ENCODE measurements at regions not wholly inside any gene's neighbourhood (a gene's known extent, or its start where the extent isn't known, plus 50 kb on each side); places are given as distances from the start of the nearest gene placed in this dataset.

GRCh38 chr6:129778793-129779192, 68.8 kb upstream of the ARHGAP18 start:
- DNase-seq (ENCODE audit: low read depth in 1 of 2, low spot score in 1 of 2): no peak

GRCh38 chr6:129777371-129777770, 67.4 kb upstream of the ARHGAP18 start:
- no peak for DNase-seq (ENCODE audit: low read depth in 1 of 2, low spot score in 1 of 2)

GRCh38 chr6:129776542-129777330, 66.8 kb upstream of the ARHGAP18 start:
- DNase-seq (ENCODE audit: low read depth in 1 of 2, low spot score in 1 of 2): no peak

- peak in 1 of 2 donors; percentile 6 for DNase-seq (ENCODE audit: low read depth in 1 of 2, low spot score in 1 of 2)
These were observed 64.9 kb upstream of the ARHGAP18 start for GRCh38 chr6:129774697-129775447.

GRCh38 chr6:129773304-129773703, 63.3 kb upstream of the ARHGAP18 start:
- DNase-seq (ENCODE audit: low read depth in 1 of 2, low spot score in 1 of 2): no peak

GRCh38 chr6:129771678-129772077, 61.7 kb upstream of the ARHGAP18 start:
- no peak for DNase-seq (ENCODE audit: low read depth in 1 of 2, low spot score in 1 of 2)

GRCh38 chr6:129767776-129768485, 58.0 kb upstream of the ARHGAP18 start:
- DNase-seq (ENCODE audit: low read depth in 1 of 2, low spot score in 1 of 2): no peak

GRCh38 chr6:129766959-129767728, 57.2 kb upstream of the ARHGAP18 start:
- peak; percentile 16 to 43 for DNase-seq (ENCODE audit: low read depth in 1 of 2, low spot score in 1 of 2)

GRCh38 chr6:129764761-129765407, 54.9 kb upstream of the ARHGAP18 start:
- DNase-seq (ENCODE audit: low read depth in 1 of 2, low spot score in 1 of 2): no peak

GRCh38 chr6:129759796-129760605, 50.0 kb upstream of the ARHGAP18 start:
- no peak for DNase-seq (ENCODE audit: low read depth in 1 of 2, low spot score in 1 of 2)

All from activated T-helper 1 cell treated with anti-CD3 and anti-CD28 coated beads, Interleukin-2, amount 50 U/mL, for 16 hours (primary cell).